Right cardiac atrium (tissue), 5 donors: ENCODE measurements at regions not wholly inside any gene's neighbourhood (a gene's known extent, or its start where the extent isn't known, plus 50 kb on each side); places are given as distances from the start of the nearest gene placed in this dataset.

Experiments
- ATAC-seq, 2 donors: fragments of 200-7000 bp; cut with Tn5 transposase; one replicate each; pipeline versions ENCODE4 v1.8.0 to v1.9.1; 2020; ENCODE audit warnings: moderate library complexity in 2 of 2, mild to moderate bottlenecking in 1 of 2
- DNase-seq, 3 donors: peaks; one replicate each; pipeline ENCODE4 v3.0.0-alpha.2; 2020
- H3K27ac ChIP-seq: one replicate; pipeline ENCODE4 v1.5.1; 2013; ENCODE audit warnings: mild to moderate bottlenecking, low read length, control low read depth, moderate library complexity
- H3K27me3 ChIP-seq: one replicate; pipeline ENCODE4 v1.6.1; 2013; ENCODE audit not compliant: control insufficient read depth, insufficient read depth
- H3K4me1 ChIP-seq: one replicate; pipeline ENCODE4 v1.6.1; 2013; ENCODE audit warnings: low read length; ENCODE audit not compliant: control insufficient read depth, insufficient read depth
- H3K4me3 ChIP-seq: one replicate; pipeline ENCODE4 v1.5.1; 2013; ENCODE audit warnings: low read length, control low read depth
- H3K9me3 ChIP-seq: one replicate; pipeline ENCODE4 v1.6.1; 2013; ENCODE audit warnings: low read length; ENCODE audit not compliant: control insufficient read depth
- WGBS: extraction: QIAGEN DNeasy Blood & Tissue Kit; methylation state at CpG from one replicate; pipeline ENCODE4 v1.1.7; 2013; 5-methylcytosine and 5-hydroxymethylcytosine counted together
- intact Hi-C, 4 donors: fragments of 100-400 bp; cut with DNase I; formaldehyde crosslinking; loops; one replicate each; pipeline versions ENCODE4 v1.11.0 to v1.14.0; 2022 to 2023
- donor health status: healthy with polysubstance abuse.
- donor health status: DM: no; HTN: yes; CAD: no.
- donor health status: DM: no; HTN: no; CAD: no.
- donor health status: DM: no; HTN: yes; CAD: no; lungs with severe emphysema.
- donor health status: DM: yes; HTN: yes; CAD: no.

DNA sequence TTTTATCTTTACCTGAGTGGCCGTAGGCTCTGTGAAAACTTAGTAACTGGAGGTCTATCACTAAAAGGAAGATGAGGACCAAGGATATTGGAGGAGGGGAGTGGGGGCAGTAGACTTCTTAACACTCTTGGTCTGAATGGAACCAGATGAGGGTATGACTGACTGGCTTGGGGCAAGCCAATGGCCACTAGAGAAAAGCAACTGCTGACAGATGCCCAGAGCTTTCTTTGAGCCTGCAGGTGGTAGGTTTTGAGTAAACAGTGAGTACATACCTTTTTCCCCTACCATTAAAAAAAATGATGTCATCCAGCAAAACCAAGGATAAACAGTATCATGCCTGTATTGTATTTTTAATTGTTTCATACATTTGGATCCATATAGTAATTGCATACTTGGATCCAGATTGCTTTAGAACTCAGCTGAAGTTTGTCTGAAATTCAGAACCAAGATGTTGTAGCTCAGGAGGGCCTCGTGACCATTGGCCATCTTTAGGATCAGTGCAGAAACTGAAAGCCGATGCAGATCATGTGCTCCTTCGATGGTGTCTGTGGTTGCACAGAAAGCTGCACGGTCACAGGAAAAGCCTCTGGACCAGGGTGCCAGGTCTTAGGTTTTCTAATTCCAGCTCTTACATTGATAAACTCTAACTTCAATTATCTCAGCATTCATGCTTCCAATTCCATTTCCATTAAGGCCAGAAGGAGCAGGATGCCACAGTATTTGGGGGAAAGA, 131.0 kb downstream of the PDGFRA start:
- Histone ChIP-seq H3K9me3 (no peaks in the 10 kb centered on the region), H3K27me3 (no peaks in the 10 kb centered on the region), H3K4me3 (no peak overlapping the region), H3K4me1 (no peaks in the 10 kb centered on the region), H3K27ac (no peak overlapping the region)
- DNase-seq (no peak), ATAC-seq (no peak)
- 62% methylated on average over 5 of the region's 5 CpGs for WGBS
- intact Hi-C loops: no loop called here

DNA sequence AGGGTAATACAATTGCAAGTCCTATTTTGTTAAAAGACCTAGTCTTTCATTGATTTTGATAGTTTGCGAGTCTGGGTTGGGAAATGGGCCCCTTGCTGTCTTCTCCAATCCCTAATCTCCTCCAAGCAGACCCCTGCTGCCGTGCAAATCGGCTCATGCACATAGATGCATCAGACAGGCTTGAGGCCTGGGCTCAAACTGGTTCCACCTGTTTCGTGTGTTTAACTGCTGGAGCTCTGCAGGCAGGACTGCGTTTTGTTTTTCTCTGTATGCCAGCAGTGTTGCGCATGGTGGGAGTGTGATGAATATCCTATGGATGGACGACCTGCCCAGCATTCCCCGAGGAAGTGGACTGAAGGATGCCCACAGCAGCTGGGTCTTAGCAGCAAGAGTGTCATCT, 133.9 kb downstream of the PDGFRA start:
- DNase-seq: no peak
- no peak overlapping the region for H3K4me3 ChIP-seq
- intact Hi-C loops: no loop called here
- WGBS: 74% methylated on average over 8 of the region's 8 CpGs
- no peaks in the 10 kb centered on the region for H3K9me3 ChIP-seq
- H3K27ac ChIP-seq: no peak overlapping the region
- H3K4me1 ChIP-seq: peaks cover under 1% of the 10 kb centered on the region
- no peak for ATAC-seq
- H3K27me3 ChIP-seq: no peaks in the 10 kb centered on the region

DNA sequence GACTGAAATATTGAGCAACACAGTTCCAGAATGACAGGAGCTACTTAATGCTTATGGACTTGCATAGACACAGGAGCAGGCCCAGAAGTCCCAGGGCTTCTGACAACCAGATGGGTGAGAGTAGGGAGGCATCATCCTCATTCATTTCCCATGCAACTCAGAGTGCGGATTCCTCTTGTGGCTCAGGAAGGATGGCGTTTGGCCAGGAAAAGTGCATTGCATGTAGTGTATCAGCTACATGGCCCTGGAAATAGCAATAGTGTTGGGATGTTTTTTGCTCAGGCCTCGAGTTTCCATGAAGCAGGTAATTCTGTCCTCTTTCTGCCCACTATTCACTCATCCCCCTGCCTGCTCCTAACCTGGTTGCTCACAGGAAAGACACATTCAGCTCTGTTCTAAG, 136.6 kb downstream of the PDGFRA start:
- Histone ChIP-seq H3K9me3 (no peaks in the 10 kb centered on the region), H3K4me3 (no peak overlapping the region), H3K27ac (no peak overlapping the region), H3K27me3 (no peaks in the 10 kb centered on the region), H3K4me1 (peaks cover 2% of the 10 kb centered on the region)
- ATAC-seq (no peak), DNase-seq (no peak)
- intact Hi-C loops: no loop called here
- 73% methylated on average over 3 of the region's 3 CpGs for WGBS

DNA sequence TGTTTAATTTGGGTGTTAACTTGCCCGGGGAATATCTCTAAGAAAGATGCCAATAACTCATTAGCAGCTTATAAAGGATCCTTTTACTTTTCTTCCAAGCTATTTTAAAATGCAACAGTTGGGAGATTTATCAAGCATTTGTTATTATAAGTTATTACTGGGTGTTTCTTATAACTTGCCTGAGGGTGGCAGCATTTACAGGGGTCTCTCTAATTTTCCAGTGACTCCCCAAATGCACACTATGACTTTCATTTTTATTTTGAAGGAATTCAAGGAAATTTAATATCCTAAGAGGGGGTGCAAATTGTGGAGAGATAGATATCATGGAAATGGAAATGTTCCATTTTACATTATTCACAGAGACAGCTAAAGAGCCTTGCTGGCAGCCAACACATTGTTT, 138.0 kb downstream of the PDGFRA start:
- Histone ChIP-seq H3K27ac (no peak overlapping the region), H3K9me3 (no peaks in the 10 kb centered on the region), H3K4me3 (no peak overlapping the region), H3K27me3 (no peaks in the 10 kb centered on the region), H3K4me1 (peaks cover 2% of the 10 kb centered on the region)
- WGBS: 77% methylated on average over 1 of the region's 1 CpG
- no peak for ATAC-seq
- no peak for DNase-seq
- intact Hi-C loops: no loop called here

DNA sequence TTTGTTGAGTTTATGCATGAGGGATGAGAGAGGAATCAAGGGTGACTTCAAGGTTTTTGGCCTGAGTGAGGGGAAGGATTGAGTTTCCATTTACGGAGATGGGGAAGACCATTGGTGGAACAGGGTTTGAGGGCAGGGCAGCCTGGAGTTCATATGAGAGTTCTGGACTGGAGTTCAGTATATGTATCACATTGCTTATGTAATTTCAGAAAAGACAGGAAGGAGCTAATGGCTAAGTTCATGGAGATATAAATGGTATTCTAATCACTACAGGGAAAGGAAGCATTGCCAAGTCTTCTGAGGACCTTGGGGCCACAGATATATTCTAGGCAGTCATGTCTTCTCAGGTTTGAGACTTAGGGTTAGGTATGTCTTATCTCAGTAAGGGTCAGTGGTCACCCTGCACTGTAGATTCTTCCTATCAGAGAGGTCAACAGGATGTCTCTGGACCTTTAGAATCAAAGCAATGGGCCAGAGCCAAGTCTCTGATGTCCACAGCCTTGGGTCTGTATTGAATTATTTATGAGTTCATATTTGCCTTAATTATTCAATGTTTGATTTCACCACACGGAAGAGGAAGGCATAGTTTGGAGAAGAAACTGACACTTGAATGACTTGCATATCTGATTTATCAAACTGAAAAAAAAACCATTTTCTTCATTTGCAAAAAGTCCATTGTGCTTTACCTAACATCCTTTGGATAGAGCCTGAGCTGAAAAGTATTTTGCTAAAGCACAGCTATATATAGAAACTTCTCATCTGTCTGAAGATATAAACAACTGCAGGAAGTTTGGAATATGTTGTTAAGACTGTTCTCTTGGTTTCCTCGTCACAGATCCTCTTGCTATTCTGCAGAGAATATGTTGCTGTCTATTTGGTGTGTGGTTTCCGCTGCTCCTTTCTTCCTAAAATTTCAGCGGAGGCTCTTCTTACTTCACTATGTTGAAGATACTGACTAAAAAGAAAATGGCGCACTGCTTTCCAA, 139.5 kb downstream of the PDGFRA start:
- H3K27ac ChIP-seq: no peak overlapping the region
- intact Hi-C loops: no loop called here
- peaks cover 2% of the 10 kb centered on the region for H3K4me1 ChIP-seq
- H3K9me3 ChIP-seq: no peaks in the 10 kb centered on the region
- no peak overlapping the region for H3K4me3 ChIP-seq
- ATAC-seq: no peak
- H3K27me3 ChIP-seq: no peaks in the 10 kb centered on the region
- WGBS: 52% methylated on average over 6 of the region's 6 CpGs
- DNase-seq: no peak

DNA sequence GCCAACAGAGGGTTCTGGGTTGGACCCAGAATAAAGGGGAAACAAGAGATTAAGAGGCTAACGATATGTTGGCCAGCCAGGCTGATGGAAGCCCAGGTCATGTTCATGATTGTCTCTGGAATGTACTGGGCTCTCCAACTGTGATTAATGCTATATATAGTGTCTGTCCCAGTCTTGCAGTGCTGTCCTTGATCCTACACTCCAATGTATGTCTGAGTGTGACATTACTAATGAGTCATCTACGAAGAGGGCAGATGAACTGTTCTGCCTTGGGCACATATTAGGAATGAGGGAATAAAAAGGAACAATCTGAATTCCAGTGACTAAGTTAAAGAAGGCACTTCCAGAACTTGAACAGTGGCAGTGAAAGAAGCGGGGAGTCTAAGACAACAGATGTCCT, 142.1 kb downstream of the PDGFRA start:
- Histone ChIP-seq H3K4me1 (peaks cover 2% of the 10 kb centered on the region), H3K9me3 (no peaks in the 10 kb centered on the region), H3K27ac (no peak overlapping the region), H3K4me3 (no peak overlapping the region), H3K27me3 (no peaks in the 10 kb centered on the region)
- intact Hi-C loops: no loop called here
- 62% methylated on average over 3 of the region's 3 CpGs for WGBS
- ATAC-seq: no peak
- DNase-seq: no peak

DNA sequence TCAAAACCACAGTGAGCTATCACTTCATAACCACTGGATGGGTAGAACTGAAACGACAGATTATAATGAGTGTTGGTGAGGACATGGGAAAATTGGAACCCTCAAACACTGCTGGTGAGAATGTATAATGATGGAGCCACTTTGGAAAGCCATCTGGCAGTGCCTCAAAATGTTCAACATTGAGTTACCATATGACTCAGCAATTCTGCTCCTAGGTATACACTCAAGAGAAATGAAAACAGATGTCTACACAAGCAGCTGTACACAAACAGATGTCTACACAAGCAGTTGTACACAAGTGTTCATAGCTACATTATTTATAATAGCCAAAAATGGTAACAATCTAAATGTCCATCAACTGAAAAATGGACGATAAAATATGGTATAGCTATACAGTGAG, 143.9 kb downstream of the PDGFRA start:
- no peak for ATAC-seq
- 90% methylated on average over 2 of the region's 2 CpGs for whole genome bisulfite sequencing

DNA sequence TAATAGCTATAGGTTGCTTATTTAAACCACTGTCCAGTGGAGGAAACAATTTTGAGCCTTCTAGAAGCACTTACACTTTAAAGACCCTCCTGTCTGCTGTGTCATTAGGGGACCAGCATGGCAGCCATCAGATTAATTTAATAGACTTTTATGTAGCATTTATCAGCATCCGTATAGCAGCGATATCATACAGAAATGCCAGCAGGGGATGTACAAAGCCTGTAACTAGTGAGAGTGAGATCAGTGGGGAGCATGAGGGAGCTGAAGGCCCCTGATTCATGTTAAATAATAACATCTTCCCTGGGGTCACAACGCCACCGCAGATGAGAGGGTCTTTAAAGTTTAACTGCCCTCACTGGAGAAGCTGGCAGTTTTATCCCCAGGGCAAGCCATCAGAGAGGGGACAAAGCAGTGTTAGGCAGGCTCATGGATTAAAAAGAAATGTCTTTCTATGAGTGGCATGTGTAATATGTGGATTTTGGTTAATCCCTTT, 144.7 kb downstream of the PDGFRA start:
- ATAC-seq (no peak), DNase-seq (no peak)
- WGBS: 88% methylated on average over 4 of the region's 4 CpGs
- no peak overlapping the region for H3K27ac ChIP-seq
- no peak overlapping the region for H3K4me3 ChIP-seq
- H3K27me3 ChIP-seq: no peaks in the 10 kb centered on the region
- intact Hi-C loops: no loop called here
- H3K4me1 ChIP-seq: no peaks in the 10 kb centered on the region
- no peaks in the 10 kb centered on the region for H3K9me3 ChIP-seq

More for the DNA sequence above, 143.9 kb downstream of the PDGFRA start:
- DNase-seq: no peak
- Histone ChIP-seq H3K4me1 (peaks cover 2% of the 10 kb centered on the region), H3K27ac (no peak overlapping the region), H3K27me3 (no peaks in the 10 kb centered on the region), H3K4me3 (no peak overlapping the region), H3K9me3 (no peaks in the 10 kb centered on the region)
- intact Hi-C loops: no loop called here

DNA sequence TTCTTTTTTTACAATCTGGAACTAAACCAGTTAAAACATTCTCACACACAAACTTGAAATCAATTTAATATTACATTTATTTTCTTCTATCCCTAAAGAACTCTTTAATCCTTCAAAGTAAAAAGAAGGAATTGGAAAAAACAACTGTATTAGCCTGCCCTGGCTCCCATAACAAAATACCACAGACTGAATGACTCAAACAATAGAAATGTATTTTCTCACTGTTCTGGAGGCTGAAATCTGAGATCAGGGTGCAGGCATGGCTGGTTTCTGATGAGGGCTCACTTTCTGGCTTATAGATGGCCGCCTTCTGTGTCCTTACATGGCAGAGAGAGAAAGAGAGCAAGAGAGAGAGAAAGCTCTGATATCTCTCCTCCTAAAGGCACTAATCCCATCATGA, 149.4 kb downstream of the PDGFRA start:
- H3K4me3 ChIP-seq: no peak overlapping the region
- 95% methylated on average over 1 of the region's 1 CpG for WGBS
- no peak overlapping the region for H3K27ac ChIP-seq
- ATAC-seq: no peak
- no peak for DNase-seq
- no peaks in the 10 kb centered on the region for H3K27me3 ChIP-seq
- intact Hi-C loops: no loop called here
- no peaks in the 10 kb centered on the region for H3K9me3 ChIP-seq
- no peaks in the 10 kb centered on the region for H3K4me1 ChIP-seq

DNA sequence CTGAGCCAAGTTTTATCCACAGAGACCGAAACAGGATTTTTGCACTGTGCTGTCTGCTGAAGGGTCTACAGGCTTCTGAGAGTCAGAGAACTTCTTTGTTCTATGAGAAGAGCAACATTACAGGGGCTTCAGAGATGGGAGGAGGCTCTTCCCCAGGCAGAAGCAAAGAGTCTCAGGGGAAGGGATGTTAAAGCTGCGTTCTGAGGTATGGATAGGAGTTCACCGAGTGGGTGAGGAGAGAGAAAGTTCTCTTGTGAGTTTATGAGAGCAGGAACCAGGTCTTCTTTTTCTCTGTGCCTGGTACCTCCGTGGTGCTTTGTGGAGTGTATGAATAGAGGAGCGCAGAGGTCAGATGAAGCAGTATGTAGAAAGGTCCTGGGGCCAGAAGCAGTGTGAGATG, 155.1 kb downstream of the PDGFRA start:
- WGBS: 87% methylated on average over 5 of the region's 5 CpGs
- Histone ChIP-seq H3K4me1 (no peaks in the 10 kb centered on the region), H3K27ac (no peak overlapping the region), H3K4me3 (no peak overlapping the region), H3K9me3 (no peaks in the 10 kb centered on the region), H3K27me3 (no peaks in the 10 kb centered on the region)
- ATAC-seq (no peak), DNase-seq (no peak)
- intact Hi-C loops: no loop called here

DNA sequence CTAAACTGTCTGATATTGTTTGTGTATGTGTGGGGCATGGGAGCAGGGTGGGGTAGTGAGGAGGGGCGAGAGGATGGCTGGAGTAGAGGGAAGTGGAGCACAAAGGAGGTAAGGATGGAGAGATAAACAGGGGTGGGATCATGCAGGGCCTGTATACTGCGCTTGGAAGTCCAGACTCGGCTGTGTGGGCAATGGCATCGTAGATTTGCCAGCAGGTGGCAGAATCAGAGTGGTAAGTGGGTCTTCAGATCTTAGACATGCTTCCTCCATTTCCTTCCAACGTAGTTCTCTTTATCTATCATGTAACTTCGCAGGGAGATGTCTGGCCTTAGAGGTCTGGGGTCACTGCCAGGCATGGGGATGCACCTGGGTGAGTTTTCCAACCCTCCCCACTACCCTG, 155.5 kb downstream of the PDGFRA start:
- peak; percentile 47 to 76 for ATAC-seq
- intact Hi-C loops: no loop called here

More for the DNA sequence above, 155.5 kb downstream of the PDGFRA start:
- Histone ChIP-seq H3K27ac (no peak overlapping the region), H3K9me3 (no peaks in the 10 kb centered on the region), H3K4me1 (no peaks in the 10 kb centered on the region), H3K27me3 (no peaks in the 10 kb centered on the region), H3K4me3 (no peak overlapping the region)
- 38% methylated on average over 6 of the region's 6 CpGs for WGBS
- DNase-seq: peak in 2 of 3 donors; percentile 29 to 54
